ENCODE measurements at regions not wholly inside any gene's neighbourhood (a gene's known extent, or its start where the extent isn't known, plus 50 kb on each side); places are given as distances from the start of the nearest gene placed in this dataset.

- TF ChIP-seq CTCF (conservative IDR thresholded peaks at IDR 0.05 in 1 of 2, IDR thresholded peaks at IDR 0.05 in 1 of 2; ENCODE audit: low read depth in 1 of 2, low read length in 2 of 2) (no peak), EZH2 (IDR thresholded peaks at IDR 0.05; ENCODE audit: low read length, missing control alignments) (no peak)
Observed at GRCh38 chr5:133816791-133817190, 151.6 kb downstream of the C5orf15 start.

Data from fibroblast of lung (primary cell).